Neural progenitor cell (in vitro differentiated cells): ENCODE measurements at regions not wholly inside any gene's neighbourhood (a gene's known extent, or its start where the extent isn't known, plus 50 kb on each side); places are given as distances from the start of the nearest gene placed in this dataset.

Experiments
- DNase-seq: peaks from one replicate; pipeline ENCODE4 v3.0.0-alpha.2; 2016; ENCODE audit warnings: low spot score
- H2AFZ ChIP-seq: fragments of 200-600 bp; sonication (generic); replicated peaks from 2 replicates; pipeline ENCODE4 v1.6.1; 2016; ENCODE audit warnings: antibody characterized with exemption
- H3F3A ChIP-seq: fragments of 200-600 bp; sonication (generic); 2 replicates; pipeline ENCODE4 v1.6.1; 2016; ENCODE audit warnings: antibody characterized with exemption, low read depth
- H3K27ac ChIP-seq: fragments of 200-600 bp; sonication (generic); 2 replicates; pipeline ENCODE4 v1.5.1; 2016; ENCODE audit warnings: mild to moderate bottlenecking
- H3K27me3 ChIP-seq: fragments of 200-600 bp; sonication (generic); 2 replicates; pipeline ENCODE4 v1.6.1; 2016; ENCODE audit warnings: mild to moderate bottlenecking, moderate library complexity
- H3K36me3 ChIP-seq: fragments of 200-600 bp; sonication (generic); 2 replicates; pipeline ENCODE4 v1.5.1; 2016
- H3K4me1 ChIP-seq: fragments of 200-600 bp; sonication (generic); 2 replicates; pipeline ENCODE4 v1.6.1; 2016; ENCODE audit warnings: mixed run types
- H3K4me2 ChIP-seq: fragments of 200-600 bp; sonication (generic); 2 replicates; pipeline ENCODE4 v1.6.1; 2016
- H3K4me3 ChIP-seq: fragments of 200-600 bp; sonication (generic); 2 replicates; pipeline ENCODE4 v1.5.1; 2016
- H3K79me2 ChIP-seq: fragments of 200-600 bp; sonication (generic); 2 replicates; pipeline ENCODE4 v1.6.1; 2016; ENCODE audit warnings: low read depth
- H3K9ac ChIP-seq: fragments of 200-600 bp; sonication (generic); 2 replicates; pipeline ENCODE4 v1.6.1; 2016
- H3K9me3 ChIP-seq: fragments of 200-600 bp; sonication (generic); 2 replicates; pipeline ENCODE4 v1.5.1; 2016; ENCODE audit warnings: low read depth
- H4K20me1 ChIP-seq: fragments of 200-600 bp; sonication (generic); 2 replicates; pipeline ENCODE4 v1.6.1; 2016; ENCODE audit warnings: low read depth
- H3K27ac Mint-ChIP-seq: 3 replicates; pipeline ENCODE4 v1.8.0; 2021; ENCODE audit warnings: mixed read lengths
- H3K27me3 Mint-ChIP-seq: 2 replicates; pipeline ENCODE4 v1.8.0; 2022; ENCODE audit warnings: low read depth, mild to moderate bottlenecking, inconsistent platforms, moderate library complexity, mixed read lengths; ENCODE audit not compliant: insufficient read depth
- H3K36me3 Mint-ChIP-seq: 3 replicates; pipeline ENCODE4 v1.8.0; 2021; ENCODE audit warnings: mixed read lengths
- H3K4me1 Mint-ChIP-seq: 3 replicates; pipeline ENCODE4 v1.8.0; 2021; ENCODE audit warnings: mixed read lengths
- H3K4me3 Mint-ChIP-seq: 3 replicates; pipeline ENCODE4 v1.8.0; 2021; ENCODE audit warnings: mild to moderate bottlenecking, moderate library complexity, mixed read lengths
- H3K9me3 Mint-ChIP-seq: 3 replicates; pipeline ENCODE4 v1.8.0; 2020; ENCODE audit warnings: mixed read lengths
- EZH2 ChIP-seq: fragments of 200-600 bp; sonication (generic); IDR thresholded peaks from 2 replicates; pipeline ENCODE4 v1.6.1; 2017; ENCODE audit warnings: antibody characterized with exemption, mild to moderate bottlenecking, moderate library complexity
- EZH2phosphoT487 ChIP-seq: fragments of 200-600 bp; sonication (generic); IDR thresholded peaks from 2 replicates; pipeline ENCODE4 v1.6.1; 2017; ENCODE audit warnings: antibody characterized with exemption
- TF ChIP-seq, protein P1 (sequence below): fragments of 200-600 bp; sonication (generic); IDR thresholded peaks from 2 replicates; pipeline ENCODE4 v1.5.1; 2017; ENCODE audit warnings: antibody characterized with exemption, mild to moderate bottlenecking

DNA sequence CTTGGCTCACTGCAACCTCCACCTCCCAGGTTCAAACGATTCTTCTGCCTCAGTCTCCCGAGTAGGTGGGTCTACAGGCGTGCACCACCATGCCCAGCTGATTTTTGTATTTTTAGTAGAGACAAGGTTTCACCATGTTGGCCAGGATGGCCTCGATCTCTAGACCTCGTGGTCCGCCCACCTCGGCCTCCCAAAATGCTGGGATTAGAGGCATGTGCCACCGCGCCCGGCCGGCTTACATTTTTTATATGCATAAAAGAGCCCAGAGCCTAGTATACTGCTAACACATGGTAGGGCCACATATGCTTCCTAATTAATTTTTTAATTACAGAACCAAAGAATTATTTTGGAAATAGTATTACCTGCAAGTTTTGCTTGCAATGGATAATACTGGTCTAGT, 1325.4 kb downstream of the PLA2G4A start:
- no peaks in the 10 kb centered on the region for H3K9me3 Mint-ChIP-seq
- no peak for TF ChIP-seq EZH2phosphoT487
- TF ChIP-seq EZH2, result no peak
- TF ChIP-seq, protein P1, sequence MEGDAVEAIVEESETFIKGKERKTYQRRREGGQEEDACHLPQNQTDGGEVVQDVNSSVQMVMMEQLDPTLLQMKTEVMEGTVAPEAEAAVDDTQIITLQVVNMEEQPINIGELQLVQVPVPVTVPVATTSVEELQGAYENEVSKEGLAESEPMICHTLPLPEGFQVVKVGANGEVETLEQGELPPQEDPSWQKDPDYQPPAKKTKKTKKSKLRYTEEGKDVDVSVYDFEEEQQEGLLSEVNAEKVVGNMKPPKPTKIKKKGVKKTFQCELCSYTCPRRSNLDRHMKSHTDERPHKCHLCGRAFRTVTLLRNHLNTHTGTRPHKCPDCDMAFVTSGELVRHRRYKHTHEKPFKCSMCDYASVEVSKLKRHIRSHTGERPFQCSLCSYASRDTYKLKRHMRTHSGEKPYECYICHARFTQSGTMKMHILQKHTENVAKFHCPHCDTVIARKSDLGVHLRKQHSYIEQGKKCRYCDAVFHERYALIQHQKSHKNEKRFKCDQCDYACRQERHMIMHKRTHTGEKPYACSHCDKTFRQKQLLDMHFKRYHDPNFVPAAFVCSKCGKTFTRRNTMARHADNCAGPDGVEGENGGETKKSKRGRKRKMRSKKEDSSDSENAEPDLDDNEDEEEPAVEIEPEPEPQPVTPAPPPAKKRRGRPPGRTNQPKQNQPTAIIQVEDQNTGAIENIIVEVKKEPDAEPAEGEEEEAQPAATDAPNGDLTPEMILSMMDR, result no peak
- Histone ChIP-seq H3K4me2 (no peak overlapping the region), H2AFZ (no peak overlapping the region), H3K36me3 (no peaks in the 10 kb centered on the region), H3K27ac (no peak overlapping the region), H3K9ac (no peak overlapping the region), H3K27me3 (no peaks in the 10 kb centered on the region), H4K20me1 (no peaks in the 10 kb centered on the region), H3K79me2 (no peaks in the 10 kb centered on the region), H3K4me3 (no peak overlapping the region), H3K9me3 (no peaks in the 10 kb centered on the region), H3K4me1 (no peaks in the 10 kb centered on the region), H3F3A (no peaks in the 10 kb centered on the region)
- no peaks in the 10 kb centered on the region for H3K36me3 Mint-ChIP-seq
- no peak overlapping the region for H3K27ac Mint-ChIP-seq
- no peak overlapping the region for H3K4me3 Mint-ChIP-seq
- no peaks in the 10 kb centered on the region for H3K27me3 Mint-ChIP-seq
- DNase-seq, result no peak
- no peaks in the 10 kb centered on the region for H3K4me1 Mint-ChIP-seq

DNA sequence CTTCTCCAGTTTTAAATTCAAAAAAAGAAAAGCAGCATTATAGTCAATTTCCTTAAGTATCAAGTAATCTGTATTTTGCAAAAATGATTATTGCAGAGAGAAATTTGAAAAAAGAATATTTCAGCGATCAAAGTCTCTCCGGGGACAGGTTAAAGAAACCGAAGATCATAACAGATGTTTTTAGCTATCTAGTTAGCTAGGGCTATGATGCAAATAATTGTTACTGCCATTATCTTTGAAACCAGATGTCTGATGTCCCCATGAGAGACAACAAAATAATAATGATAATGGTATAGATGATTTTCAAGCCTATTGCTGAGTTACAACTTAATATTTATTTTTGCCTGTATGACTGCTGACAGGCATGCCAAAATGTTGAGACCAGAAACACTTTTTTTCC, 1326.0 kb downstream of the PLA2G4A start:
- Mint-ChIP-seq H3K27me3 (no peaks in the 10 kb centered on the region), H3K4me1 (no peaks in the 10 kb centered on the region), H3K36me3 (no peaks in the 10 kb centered on the region), H3K4me3 (no peak overlapping the region), H3K9me3 (no peaks in the 10 kb centered on the region), H3K27ac (no peak overlapping the region)
- no peak for TF ChIP-seq EZH2phosphoT487
- TF ChIP-seq, protein P1, result no peak
- TF ChIP-seq EZH2, result no peak
- no peak for DNase-seq
- no peak overlapping the region for H2AFZ ChIP-seq
- H3K27me3 ChIP-seq, result no peaks in the 10 kb centered on the region
- H3K9ac ChIP-seq, result no peak overlapping the region
- no peaks in the 10 kb centered on the region for H4K20me1 ChIP-seq
- H3K79me2 ChIP-seq, result no peaks in the 10 kb centered on the region
- H3K4me1 ChIP-seq, result no peaks in the 10 kb centered on the region
- no peaks in the 10 kb centered on the region for H3K36me3 ChIP-seq
- no peaks in the 10 kb centered on the region for H3K9me3 ChIP-seq
- H3K4me3 ChIP-seq, result no peak overlapping the region
- no peaks in the 10 kb centered on the region for H3F3A ChIP-seq
- H3K4me2 ChIP-seq, result no peak overlapping the region
- H3K27ac ChIP-seq, result no peak overlapping the region

DNA sequence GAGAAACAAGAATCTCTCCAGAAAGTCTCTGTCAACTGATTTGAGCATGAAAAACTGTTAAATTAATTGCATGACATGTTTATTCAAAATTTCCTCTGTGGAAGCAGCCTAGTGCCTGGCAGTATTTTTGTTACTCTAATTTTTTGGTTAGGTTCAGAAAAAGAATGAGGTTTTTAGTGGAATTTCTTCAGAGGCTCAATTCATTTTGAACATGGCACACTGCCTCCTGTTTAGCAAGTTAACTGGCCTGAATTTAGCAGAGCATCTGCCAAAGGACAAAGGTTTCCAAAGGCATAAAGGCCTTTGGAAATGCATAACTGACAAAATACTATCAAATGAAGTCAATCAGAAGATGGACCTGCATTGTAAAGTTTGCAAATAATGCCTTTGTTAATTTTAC, 1326.5 kb downstream of the PLA2G4A start:
- H3K4me3 ChIP-seq, result no peak overlapping the region
- no peaks in the 10 kb centered on the region for H3K27me3 ChIP-seq
- no peak overlapping the region for H3K27ac ChIP-seq
- H3F3A ChIP-seq, result no peaks in the 10 kb centered on the region
- Mint-ChIP-seq H3K27me3 (no peaks in the 10 kb centered on the region), H3K4me1 (no peaks in the 10 kb centered on the region), H3K36me3 (no peaks in the 10 kb centered on the region), H3K27ac (no peak overlapping the region), H3K9me3 (no peaks in the 10 kb centered on the region), H3K4me3 (no peak overlapping the region)
- no peaks in the 10 kb centered on the region for H3K79me2 ChIP-seq
- H3K4me1 ChIP-seq, result no peaks in the 10 kb centered on the region
- H2AFZ ChIP-seq, result no peak overlapping the region
- H3K9me3 ChIP-seq, result no peaks in the 10 kb centered on the region
- no peak overlapping the region for H3K9ac ChIP-seq
- H4K20me1 ChIP-seq, result no peaks in the 10 kb centered on the region
- DNase-seq, result no peak
- TF ChIP-seq EZH2 (no peak), EZH2phosphoT487 (no peak)
- TF ChIP-seq, protein P1, result no peak
- no peak overlapping the region for H3K4me2 ChIP-seq
- no peaks in the 10 kb centered on the region for H3K36me3 ChIP-seq

DNA sequence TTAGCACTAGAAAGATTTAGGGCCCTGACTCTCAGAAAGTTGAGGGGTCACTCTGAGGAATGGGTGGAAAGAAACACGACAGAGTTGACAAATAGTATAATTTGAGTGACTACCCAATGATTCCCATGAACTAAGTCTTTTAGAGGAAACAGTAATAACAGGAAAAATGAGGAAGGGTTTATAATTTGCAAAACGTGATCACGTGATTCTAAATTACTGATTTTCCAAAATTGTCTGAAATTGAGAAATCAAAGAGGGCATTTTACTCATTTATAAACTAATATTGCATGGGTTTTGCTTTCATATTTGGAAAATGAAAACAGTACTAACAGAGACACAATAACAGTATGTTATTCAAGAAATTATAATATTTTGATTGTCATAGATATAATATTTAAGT, 1335.7 kb downstream of the PLA2G4A start:
- TF ChIP-seq EZH2phosphoT487 (no peak), EZH2 (no peak)
- TF ChIP-seq, protein P1, result no peak
- Histone ChIP-seq H3K4me2 (no peak overlapping the region), H3K27ac (no peak overlapping the region), H3K9ac (no peak overlapping the region), H3K4me1 (no peaks in the 10 kb centered on the region), H4K20me1 (no peaks in the 10 kb centered on the region), H3F3A (no peaks in the 10 kb centered on the region), H3K36me3 (no peaks in the 10 kb centered on the region), H3K4me3 (no peak overlapping the region), H3K9me3 (no peaks in the 10 kb centered on the region), H3K27me3 (no peaks in the 10 kb centered on the region), H2AFZ (no peak overlapping the region), H3K79me2 (no peaks in the 10 kb centered on the region)
- H3K9me3 Mint-ChIP-seq, result no peaks in the 10 kb centered on the region
- no peaks in the 10 kb centered on the region for H3K36me3 Mint-ChIP-seq
- H3K4me3 Mint-ChIP-seq, result no peak overlapping the region
- no peak for DNase-seq
- H3K4me1 Mint-ChIP-seq, result no peaks in the 10 kb centered on the region
- no peaks in the 10 kb centered on the region for H3K27me3 Mint-ChIP-seq
- no peak overlapping the region for H3K27ac Mint-ChIP-seq
